ENCODE measurements at regions not wholly inside any gene's neighbourhood (a gene's known extent, or its start where the extent isn't known, plus 50 kb on each side); places are given as distances from the start of the nearest gene placed in this dataset.
"Not testable (repeated sequence)": the region's sequence is repeated elsewhere in the genome, so short reads cannot be mapped to it uniquely, and the experiment has no call there.

DNA sequence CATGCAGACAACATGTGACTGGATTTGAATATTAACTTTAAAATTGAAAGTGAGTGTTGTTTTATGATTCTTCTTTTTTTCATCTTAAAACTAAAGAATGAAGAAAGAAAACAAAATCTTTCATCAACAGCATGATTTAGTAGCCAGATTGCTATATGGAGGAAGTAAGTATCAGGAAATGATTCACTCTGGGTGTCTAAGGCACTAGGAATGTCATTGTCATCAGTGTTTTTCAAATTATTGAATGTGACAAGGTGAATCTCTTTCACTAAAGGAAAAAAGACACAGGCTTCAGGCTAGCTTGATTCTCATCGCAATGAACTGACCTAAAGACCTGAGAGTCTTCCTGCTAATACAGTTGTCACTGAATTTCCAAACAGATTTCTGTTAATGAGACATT, 430.1 kb downstream of the FBXO15 start:
- DNase-seq, result no peak

DNA sequence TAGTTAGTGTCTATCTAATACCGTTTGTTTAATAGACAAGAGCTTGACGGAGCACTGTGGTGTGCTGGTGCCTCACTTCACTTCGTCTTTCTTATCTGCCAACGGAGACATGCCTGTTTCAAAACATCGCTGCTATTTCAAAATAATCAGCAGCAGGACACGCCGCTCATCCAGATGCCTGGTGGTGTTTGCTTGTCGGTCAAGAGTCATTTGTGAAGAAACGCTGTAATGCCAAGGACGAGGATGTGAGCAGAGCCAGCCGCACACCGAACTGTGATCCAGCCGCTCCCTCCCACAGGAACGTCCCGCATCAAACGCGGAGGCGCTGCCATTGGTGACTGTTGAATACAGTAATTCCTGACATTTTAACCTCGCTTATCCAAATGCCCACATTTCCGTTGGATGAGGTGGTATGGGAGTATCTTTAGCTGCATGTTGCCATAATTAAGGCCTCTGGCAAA, 432.4 kb downstream of the FBXO15 start:
- no peak for DNase-seq

DNA sequence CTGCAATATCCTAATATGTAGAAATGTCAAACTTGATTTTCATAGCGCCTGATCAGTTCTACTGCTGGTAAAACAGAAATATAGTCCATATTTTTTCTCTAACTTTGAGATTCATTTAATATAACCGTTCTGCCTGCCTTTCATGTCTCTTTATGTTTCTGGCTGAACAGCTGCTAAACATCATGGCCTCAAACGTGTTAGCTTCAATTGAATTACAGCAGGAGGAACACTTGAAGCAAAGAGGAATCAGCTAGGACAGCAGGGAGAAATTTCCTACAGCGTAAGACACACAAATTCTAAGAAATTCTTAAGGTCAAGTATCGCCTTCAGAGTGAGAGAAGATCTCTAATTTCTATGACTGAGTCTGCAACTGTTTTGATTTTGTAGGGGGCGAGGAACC, 433.2 kb downstream of the FBXO15 start:
- DNase-seq, result no peak

DNA sequence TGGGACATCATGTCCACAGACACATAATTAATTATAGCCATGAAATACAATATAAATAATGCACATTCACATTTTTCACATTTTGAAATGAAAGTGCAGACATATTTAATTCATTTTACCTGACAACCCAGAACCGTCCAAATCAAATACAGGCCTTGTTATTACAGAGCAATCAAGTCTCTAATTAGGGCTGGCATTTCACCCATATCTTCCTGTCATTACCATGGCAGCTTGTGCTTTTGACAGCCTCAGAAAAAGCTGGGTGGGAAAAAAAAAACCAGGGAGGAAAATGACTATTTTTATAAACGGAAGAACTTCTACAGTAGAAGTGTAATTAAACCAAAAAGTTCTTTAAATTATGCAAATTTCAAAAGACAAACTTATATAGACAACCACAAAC, 436.4 kb downstream of the FBXO15 start:
- DNase-seq, result no peak

DNA sequence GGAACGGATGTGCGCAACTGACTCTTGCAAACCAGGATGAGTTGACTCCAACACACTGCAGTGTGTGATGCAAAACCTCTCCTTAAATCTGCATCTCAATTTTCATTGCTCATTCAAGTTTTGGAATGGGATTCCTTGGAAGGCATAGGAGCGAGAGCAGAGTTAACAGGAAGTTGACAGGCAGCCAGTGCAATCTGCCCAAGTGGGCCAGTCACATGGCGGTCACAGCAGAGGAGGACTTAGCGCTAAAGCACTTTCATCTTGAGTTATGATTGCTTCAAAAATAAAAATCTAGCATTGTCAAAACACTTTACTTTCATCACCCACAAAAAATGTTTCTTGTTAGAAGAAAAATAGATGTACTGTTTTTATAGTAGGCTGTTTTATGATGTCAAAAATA, 439.0 kb downstream of the FBXO15 start:
- no peak for DNase-seq

DNA sequence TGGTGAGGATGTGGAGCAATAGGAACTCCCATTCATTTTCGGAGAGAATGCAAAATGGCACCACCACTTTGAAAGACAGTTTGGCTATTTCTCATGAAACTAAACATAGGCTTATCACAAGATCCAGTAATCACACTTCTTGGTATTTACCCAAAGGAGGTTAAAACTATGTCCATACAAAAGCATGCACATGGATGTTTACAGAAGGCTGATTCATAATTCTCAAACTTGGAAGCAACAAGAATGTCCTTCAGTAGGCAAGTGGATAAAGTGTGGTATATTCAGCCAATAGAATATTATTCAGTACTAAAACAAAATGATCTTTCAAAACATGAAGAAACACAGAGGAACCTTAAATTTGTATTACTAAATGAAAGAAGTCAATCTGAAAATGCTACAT, 440.6 kb downstream of the FBXO15 start:
- no peak for DNase-seq

DNA sequence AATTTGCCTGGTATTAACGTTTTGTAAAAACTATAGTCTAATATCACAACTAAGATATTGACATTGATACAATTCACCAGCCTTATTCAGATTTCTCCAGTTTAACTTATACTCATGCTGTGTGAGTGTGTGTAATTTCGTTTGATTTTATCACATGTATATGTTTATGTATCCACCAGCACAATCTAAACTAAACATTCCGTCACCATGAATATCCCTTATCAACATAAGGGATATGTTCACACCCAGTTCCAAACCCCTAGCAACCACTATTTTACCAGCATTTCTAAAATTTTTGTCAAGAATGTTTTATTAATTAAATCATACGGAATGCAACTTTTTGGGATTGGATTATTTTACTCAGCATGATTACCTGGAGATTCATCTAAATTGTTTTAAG, 450.3 kb downstream of the FBXO15 start:
- DNase-seq, result no peak

DNA sequence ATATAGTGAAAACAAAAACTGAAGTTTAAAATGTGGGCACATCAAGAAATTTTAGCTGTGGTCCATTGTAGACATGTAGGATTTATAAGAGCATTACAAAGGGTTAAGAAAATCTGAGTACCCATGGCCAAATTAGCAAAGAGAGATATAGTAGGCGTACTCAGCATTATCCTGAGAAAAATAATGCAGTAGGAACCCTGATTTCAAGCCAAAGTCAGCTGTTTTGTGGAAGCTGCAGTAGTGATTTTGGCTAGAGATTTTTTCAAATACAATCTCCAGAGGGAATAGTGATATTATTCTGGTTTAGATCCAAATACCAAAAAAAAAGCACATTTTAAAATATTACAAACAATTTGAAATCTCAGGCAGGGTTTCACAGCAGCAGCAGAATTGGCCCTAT, 450.9 kb downstream of the FBXO15 start:
- no peak for DNase-seq

DNA sequence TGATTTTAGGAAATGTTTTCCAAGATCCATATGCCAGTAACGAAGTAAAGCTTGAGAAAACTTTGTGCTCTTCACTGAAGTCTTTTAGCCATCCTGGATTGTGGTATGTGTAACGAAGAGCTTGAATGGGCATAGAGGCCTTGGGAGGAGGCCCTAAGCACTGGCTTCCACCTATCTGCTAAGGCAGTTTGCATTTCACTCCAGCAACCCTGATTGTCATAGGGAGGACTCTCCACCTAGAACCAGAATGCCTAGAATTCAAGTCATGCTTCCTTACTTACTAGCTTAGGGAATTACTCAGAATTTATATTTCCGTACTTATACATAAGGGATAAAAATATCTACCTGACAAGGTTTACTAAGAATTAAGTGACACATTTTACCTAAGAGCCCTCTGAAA, 451.5 kb downstream of the FBXO15 start:
- DNase-seq, result no peak

DNA sequence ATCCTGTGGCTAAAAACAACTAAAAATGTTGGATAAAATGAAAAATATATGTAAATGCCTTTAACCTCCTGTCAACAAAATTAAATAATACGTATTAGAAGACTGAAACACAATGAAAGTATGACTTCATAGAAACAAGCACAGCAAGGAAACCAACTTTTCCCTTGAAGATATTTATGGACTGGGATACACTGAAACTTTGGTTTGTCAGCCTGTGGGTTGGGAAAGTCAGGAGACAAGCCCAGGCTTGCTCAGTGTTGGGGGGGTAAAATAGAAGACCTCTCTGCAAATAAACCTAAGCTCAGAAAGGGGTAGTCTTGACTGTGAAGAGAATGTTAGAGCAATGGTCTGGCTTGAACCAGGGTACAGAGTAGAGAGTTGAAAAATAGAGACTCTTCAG, 454.5 kb downstream of the FBXO15 start:
- DNase-seq, result no peak

DNA sequence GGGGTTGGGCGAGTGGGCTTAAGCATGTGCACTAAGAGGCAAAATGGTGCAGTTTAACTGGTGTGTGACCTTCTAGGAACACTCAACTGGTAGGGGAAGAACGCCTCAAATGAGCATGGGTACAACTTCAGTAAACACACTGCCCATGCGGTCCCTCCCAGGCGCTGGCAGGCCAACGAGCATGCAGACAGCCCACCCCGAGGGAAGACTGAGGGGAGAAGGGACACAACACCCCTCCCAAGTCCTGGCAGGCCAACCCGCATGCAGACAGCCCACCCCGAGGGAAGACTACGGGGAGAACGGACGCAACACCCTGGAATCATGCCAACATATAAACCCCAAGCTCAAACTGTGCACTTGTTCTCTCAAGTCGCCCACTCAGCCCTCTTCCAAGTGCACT, 456.0 kb downstream of the FBXO15 start:
- no peak for DNase-seq

DNA sequence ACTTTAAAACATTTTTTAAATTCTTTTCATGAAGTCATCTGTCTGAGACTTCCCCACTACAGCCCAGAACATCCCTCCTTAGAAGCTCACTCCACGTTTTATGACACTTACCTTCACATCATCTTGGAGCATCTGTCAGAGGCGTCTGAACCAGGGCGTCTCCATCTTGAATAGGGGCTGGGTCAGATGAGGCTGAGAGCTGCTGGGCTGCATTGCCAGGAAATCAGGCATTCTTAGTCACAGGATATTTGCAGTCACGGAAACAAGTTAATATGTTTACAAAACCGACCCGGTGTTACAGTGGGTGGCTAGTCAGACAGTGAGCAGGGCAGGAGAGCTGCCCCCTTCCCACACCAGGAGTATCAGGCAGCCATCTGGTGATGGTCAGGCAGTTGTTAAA, 456.5 kb downstream of the FBXO15 start:
- DNase-seq, result no peak

DNA sequence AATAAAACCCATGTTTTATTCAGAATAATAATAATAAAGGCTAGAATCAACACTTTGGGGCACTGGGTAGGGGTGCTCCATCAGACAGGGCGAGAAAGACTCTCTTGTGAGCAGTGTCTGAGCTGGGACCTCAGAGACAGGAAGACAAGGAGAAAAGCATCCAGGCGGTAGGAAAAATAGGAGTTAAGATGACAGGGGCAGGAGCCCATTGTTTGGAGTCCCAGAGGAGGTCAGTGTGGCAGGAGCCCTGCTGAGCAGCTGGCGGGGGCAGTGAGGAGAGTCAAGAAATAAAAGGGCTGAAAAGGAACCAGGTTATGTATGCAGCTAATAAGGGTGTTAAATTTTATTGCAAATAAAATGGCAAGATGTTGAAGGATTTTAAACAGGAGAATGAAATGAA, 457.4 kb downstream of the FBXO15 start:
- no peak for DNase-seq

DNA sequence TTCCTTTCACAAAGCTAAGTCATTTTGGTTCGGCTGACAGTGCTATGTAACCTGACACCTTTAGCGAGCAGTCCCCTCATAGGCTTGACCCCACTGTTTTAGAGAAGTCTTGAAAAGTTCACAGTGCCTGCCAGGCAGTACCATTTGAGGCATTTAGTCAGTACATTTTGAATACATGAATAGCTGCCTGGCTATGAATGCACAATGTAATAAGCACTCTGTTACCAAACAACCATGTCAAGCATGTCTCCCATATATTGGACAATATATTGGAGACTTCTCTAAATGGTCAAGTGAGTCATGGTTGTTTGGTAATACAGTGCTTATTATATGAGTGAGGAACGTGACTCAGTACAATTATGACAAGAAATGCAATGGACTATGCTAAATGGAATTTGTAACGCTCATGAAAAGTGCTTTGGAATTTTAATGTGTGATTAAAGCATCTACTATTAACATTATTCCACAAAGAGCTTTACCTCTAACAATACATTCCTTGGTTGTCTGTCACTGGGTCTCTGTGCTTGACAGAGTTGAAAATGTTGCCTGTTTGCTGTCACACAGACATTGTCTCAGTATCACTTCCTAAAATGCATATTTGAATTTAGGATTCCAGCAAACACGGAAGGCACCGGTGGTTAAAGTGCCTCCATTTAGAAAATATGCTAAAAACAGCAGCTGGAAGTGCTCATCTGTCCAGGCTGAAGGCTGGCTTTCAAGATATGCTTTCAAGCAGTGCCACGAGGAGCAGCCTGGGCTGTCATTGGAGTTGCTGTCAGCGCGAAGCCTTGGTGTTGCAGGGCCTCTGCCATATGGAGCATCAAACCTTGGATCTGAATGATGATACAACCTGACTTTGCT, 458.6 kb downstream of the FBXO15 start:
- peak; percentile 75 for DNase-seq

DNA sequence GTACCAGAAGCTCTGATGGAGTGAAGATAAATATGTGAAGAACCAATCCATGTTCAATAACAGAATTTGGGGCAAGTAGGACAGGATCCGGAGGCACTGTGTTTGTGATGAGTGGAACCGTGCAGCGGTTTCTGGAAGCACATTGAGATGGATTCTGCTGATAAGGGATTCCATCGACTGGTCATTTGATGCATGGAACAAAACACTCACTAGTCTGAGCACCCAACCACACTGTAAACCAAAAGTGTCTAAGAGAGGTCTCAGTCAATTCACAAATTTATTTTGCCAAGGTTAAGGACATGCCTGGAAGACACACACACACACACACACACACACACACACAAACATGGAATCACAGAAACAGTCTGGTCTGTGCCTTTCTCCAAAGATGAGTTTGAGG, 459.5 kb downstream of the FBXO15 start:
- DNase-seq, result peak; percentile 38

DNA sequence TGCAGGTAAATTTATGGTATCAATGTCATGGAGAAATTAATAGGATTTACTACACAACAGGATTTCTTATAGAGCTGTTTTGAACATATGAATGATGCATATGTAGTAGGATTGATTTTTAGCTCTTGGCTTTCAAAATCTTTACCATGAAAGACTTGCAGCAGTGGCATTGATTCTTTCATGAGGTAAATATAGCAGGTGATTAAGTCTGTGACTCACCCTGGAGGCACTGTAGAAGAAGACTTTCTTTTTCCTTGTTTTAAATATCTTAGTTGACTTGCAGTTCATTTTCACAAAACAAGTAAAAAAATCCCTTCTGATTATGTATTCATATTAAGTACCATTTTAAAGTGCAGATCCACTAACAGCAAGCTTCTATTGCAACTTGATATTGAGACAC, 463.0 kb downstream of the FBXO15 start:
- peak; percentile 34 for DNase-seq

DNA sequence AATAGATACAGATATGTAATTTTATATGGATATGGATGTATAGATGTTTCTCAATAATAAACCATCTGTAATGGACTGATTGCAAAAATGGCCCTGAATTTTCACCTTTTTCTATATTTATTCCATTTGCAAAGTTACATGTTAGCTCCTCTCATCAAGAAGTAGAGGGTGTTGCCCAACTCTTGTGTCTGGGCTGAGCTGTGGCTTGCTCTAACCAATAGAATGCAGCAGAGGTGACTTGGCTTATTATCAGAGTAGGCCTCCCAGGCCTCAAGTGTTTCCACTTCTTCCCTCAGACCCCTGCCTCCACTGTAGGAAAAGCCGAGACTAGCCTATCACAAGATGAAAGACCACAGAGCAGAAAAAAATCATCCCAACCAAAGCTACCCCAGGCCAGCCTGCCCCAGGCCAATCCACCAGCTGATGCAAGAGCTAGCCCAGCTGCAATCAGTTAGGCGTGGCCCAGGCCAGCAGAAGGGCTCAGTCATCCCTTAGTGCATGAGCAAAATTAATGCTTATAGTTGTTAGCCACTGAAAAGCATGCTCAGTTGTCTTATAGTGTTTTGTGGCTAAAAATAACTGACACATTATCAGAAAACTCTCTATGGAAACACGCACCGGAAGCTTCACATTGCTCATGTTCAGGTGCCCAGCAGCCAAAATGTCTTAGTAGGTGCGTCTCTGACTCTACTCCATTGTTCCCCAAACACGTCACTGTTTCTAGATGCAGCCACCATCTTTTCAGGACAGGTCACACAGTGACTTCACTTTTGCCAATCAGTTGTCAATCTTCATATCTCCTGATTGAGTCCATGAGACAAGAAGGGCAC, 464.0 kb downstream of the FBXO15 start:
- DNase-seq, result peak; percentile 98

DNA sequence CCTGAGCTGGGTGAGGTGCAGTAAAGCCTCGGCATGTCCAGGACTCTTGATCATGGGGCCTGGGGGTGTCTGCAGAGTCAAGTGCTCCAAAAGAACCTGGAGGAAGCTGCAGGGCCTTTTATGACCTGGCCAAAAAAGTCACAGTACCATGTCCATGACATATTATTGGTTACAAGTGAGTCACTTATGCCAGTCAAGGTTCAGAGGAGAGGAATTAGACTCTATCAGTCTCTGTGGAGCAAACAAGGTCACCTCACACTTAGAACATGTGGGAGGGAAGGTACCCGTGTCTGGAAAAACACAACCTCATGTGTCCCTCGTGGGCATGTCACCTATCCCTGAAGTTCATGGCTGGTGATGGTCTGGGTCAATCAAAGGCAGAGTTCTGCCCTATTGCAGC, 465.7 kb downstream of the FBXO15 start:
- no peak for DNase-seq

DNA sequence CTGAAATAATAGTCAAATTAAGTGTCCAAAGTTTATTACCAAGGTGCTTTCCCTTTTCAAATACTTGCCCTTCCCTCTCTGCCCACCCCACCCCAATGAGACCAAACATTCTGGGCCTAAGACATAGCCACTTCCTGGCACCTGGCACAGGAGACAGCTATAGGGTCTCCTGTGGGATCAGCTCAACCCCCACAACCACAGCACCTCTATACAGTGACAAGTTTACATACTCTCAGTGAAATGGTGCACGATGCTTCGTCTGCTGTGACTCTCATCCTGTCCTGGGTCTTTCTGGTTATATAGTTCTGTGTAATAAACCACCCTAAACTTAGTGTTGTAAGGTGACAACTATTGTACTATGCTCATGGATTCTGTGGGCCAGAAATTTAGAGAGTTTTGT, 466.2 kb downstream of the FBXO15 start:
- DNase-seq, result no peak

DNA sequence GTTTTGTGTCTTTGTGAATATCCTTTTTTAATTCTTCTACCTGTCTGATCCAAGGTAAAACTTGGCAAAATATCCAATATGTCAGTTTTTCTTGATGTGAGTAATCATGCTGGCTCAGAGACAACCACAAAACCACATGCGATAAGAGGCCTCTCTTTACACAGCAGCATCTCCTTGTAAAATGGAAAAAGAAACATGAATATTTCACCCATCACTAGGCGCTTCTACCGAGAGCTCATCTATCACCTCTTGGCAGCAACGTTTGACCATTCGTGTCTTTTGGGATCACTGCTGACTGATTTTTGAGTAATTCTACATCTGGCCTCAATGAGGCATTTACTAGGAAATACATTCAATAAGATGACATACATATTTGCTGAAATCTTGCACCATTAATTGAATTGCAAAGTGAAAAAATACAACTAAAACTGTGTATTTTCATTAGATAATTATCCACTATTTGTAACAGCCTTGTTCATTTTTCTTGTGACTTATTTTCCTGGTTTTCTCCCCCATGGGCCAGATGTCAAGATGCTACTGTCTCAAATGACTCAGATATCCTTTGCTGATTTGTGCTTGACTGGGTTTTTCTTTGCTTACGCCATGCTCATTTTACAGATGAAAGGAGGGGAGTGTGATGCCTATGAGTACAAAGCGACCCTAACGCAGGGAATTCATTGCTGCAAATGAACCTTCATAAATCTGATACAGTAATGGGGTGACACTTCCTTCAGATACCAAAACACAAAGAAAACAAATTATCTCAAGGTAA, 467.5 kb downstream of the FBXO15 start:
- DNase-seq, result peak; percentile 94

DNA sequence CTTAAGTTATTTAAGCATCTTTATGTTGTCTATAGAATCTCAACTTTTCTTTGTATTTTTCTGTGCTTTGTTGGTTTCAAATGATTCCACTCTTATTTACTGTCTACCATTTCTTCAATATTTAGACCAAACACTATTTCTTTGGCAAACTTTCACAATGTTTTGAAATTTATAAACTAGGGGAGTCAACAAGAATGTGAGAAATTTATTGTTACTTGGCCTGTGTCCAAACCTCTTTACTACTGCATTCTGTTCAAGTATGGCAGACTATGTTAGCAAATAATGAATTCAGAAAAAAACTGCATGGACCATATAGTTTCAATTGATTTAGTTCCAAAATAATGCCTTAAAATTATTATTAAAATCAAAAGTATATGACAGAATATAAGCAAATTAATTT, 470.2 kb downstream of the FBXO15 start:
- DNase-seq, result no peak

DNA sequence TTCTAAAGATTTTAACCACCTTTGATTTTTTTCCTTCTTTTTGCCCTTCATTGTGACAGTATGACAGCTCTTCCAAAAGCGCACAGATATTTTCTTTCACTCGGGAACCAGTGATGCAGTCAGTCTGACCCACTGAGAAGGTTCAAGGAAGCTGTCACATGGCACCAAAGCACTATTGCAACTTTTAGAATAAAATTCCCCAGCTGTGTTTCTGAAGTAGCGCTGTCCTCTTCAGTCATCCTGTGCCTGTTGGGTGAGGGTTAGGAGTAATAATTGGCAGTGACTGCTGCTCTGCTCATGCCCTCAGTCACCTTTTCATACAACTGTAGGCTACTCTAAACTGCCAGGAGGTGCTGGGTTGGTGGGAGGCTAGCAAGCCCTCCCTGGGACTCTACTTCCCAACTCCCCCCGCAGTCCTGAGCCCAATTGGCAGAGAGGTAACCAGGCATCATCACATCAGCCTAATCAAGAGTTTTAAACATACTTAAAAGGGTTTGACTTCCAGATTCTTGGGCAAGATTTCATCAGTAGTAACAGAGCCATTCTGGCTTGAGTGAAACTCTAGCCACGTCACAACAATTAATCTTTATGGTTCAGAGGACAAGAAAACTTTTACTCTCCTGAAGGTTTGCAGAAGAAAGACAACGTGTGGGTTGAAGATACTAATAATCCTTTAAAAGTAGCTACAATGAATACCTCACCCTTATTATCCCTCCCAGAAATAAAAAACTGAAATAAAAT, 473.3 kb downstream of the FBXO15 start:
- peak; percentile 15 for DNase-seq

DNA sequence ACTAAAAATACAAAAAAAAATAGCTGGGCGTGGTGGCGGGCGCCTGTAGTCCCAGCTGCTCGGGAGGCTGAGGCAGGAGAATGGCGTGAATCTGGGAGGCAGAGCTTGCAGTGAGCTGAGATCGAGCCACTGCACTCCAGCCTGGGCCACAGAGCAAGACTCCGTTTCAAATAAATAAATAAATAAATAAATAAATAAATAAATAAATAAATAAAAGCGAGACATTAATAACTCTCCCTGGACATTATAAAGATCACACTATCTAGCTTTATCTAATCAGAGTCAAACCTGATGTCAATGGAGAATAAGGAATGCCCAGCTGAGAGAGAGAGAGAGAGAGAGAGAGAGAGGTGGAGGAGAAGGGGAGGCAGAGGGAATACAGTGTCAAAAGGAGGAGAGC, 476.2 kb downstream of the FBXO15 start:
- DNase-seq, result not testable (repeated sequence)
